Activated CD4-positive, alpha-beta memory T cell treated with anti-CD3 and anti-CD28 coated beads for 36 hours (primary cell): ENCODE measurements at regions not wholly inside any gene's neighbourhood (a gene's known extent, or its start where the extent isn't known, plus 50 kb on each side); places are given as distances from the start of the nearest gene placed in this dataset.

Source experiments
- CTCF ChIA-PET: fragments of 350-600 bp; sonication (Branson Sonifier 250); formaldehyde crosslinking; loops from one replicate; lab custom pipeline; 2021; ENCODE audit warnings: antibody characterized with exemption, inconsistent platforms; lab: Charles Lee
- POLR2A ChIA-PET: fragments of 350-600 bp; sonication (Branson Sonifier 250); formaldehyde crosslinking; loops from one replicate; lab custom pipeline; 2021; ENCODE audit warnings: antibody characterized with exemption; lab: Charles Lee
- DNase-seq: peaks from one replicate; pipeline ENCODE4 v3.0.0-alpha.2; 2020
- H3K27ac Mint-ChIP-seq: one replicate; pipeline ENCODE4 v1.8.0; 2021; ENCODE audit warnings: mixed read lengths
- H3K27me3 Mint-ChIP-seq: one replicate; pipeline ENCODE4 v1.8.0; 2021; ENCODE audit warnings: mixed read lengths
- H3K36me3 Mint-ChIP-seq: one replicate; pipeline ENCODE4 v1.8.0; 2021; ENCODE audit warnings: mixed read lengths
- H3K4me1 Mint-ChIP-seq: one replicate; pipeline ENCODE4 v1.8.0; 2021; ENCODE audit warnings: low read depth, mixed read lengths
- H3K4me3 Mint-ChIP-seq: one replicate; pipeline ENCODE4 v1.8.0; 2021; ENCODE audit warnings: mild to moderate bottlenecking, mixed read lengths
- H3K9me3 Mint-ChIP-seq: one replicate; pipeline ENCODE4 v1.8.0; 2021; ENCODE audit warnings: mixed read lengths
- intact Hi-C: fragments of 100-400 bp; cut with micrococcal nuclease; formaldehyde crosslinking; loops from one replicate; pipeline ENCODE4 v1.15.1; 2023

DNA sequence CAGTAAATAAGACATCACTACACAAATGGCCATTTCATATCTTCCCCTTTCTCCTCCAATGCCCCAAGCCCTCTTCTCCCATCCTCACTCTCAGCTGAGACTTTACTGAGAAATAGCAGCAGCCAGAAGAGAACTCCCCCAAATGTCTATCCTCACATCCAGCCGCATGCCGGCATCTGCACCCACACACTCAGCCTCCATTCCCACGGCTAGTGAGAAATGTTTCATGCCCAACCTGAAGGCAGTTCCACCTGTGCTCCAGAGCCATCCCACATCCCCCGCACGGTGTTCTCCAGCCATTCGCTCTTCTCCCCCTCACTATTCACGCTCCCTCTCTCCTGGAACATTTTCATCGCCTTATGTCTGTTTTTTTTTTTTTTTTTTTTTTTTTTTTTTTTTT is 208.7 kb upstream of the DIO3 start:
- H3K27me3 Mint-ChIP-seq: peaks cover 2% of the 10 kb centered on the region
- H3K4me1 Mint-ChIP-seq: no peaks in the 10 kb centered on the region
- H3K9me3 Mint-ChIP-seq: peaks cover 17% of the 10 kb centered on the region
- ChIA-PET CTCF (no interaction called here), POLR2A (no interaction called here)
- intact Hi-C loops: no loop called here
- H3K36me3 Mint-ChIP-seq: no peaks in the 10 kb centered on the region
- DNase-seq: no peak
- H3K27ac Mint-ChIP-seq: no peak overlapping the region
- H3K4me3 Mint-ChIP-seq: no peak overlapping the region

DNA sequence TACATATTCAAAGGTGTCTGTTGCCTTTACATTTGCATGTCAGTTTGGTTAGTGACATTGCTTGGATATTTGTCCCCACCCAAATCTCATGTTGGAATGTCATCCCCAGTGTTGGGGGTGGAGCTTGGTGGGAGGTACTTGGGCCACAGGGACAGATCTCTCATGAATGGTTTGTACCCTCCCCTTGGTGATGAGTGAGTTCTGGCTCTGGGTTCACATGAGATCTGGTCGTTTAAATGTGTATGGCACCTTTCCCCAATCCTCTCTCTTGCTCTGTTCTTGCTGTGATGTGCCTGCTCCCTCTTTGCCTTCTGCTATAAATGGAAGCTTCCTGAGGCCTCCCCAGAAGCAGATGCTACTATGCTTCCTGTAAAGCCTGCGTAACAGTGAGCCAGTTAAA is 207.9 kb upstream of the DIO3 start:
- POLR2A ChIA-PET: no interaction called here
- Mint-ChIP-seq H3K36me3 (no peaks in the 10 kb centered on the region), H3K27me3 (peaks cover 2% of the 10 kb centered on the region), H3K9me3 (peaks cover 11% of the 10 kb centered on the region), H3K27ac (no peak overlapping the region), H3K4me3 (no peak overlapping the region), H3K4me1 (no peaks in the 10 kb centered on the region)
- CTCF ChIA-PET: no interaction called here
- intact Hi-C loops: no loop called here
- DNase-seq: no peak

DNA sequence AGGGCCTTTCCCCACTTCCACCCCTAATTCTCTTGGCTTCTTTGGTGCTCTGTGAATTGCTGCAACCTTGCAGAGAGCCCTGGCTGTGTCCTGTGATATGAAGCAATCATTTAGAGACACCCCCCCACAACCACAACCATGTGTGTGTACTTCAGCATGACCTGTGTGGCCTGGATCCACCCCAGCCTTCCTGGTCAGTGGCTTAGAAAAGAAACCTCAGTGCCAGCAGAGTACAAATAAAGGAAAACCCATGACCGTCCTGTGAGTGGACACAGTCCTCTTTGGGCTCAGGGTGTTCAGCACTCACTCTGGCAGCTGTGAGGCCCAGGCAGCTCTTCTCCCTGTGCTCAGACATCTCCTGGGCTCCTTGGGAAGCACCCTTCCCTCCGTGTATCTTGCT is 206.6 kb upstream of the DIO3 start:
- intact Hi-C loops: no loop called here
- H3K27me3 Mint-ChIP-seq: peaks cover 7% of the 10 kb centered on the region
- H3K4me3 Mint-ChIP-seq: no peak overlapping the region
- H3K9me3 Mint-ChIP-seq: peaks cover 5% of the 10 kb centered on the region
- DNase-seq: no peak
- ChIA-PET POLR2A (no interaction called here), CTCF (no interaction called here)
- H3K4me1 Mint-ChIP-seq: no peaks in the 10 kb centered on the region
- H3K36me3 Mint-ChIP-seq: no peaks in the 10 kb centered on the region
- no peak overlapping the region for H3K27ac Mint-ChIP-seq

DNA sequence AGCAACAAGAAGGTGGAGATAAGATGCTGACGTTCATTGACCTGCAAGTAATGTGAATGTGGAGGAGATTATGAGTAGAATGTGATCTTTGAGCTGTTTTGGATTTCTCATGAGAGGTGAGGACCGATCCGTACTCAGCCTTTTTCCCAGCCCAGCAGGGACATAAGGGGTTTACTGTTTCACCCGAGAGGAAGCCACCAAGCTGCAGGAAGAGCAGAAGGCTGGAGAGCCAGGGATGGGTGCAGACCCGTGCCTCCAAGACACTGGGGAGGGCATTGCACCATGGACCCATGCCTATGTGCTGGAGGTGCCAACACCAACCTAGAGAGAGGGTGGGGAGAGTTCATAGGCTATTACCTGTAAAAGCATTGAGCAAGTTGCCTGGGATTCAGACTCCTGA is 206.0 kb upstream of the DIO3 start:
- Mint-ChIP-seq H3K4me1 (no peaks in the 10 kb centered on the region), H3K27me3 (peaks cover 7% of the 10 kb centered on the region), H3K4me3 (no peak overlapping the region), H3K36me3 (no peaks in the 10 kb centered on the region), H3K9me3 (peaks cover 5% of the 10 kb centered on the region), H3K27ac (no peak overlapping the region)
- DNase-seq: no peak
- intact Hi-C loops: no loop called here
- CTCF ChIA-PET: no interaction called here
- POLR2A ChIA-PET: interaction anchor here (0.5 kb wide), 1 partner anchor 632 kb away, joined by 3 read pairs; no protein-coding TSS in a partner anchor

DNA sequence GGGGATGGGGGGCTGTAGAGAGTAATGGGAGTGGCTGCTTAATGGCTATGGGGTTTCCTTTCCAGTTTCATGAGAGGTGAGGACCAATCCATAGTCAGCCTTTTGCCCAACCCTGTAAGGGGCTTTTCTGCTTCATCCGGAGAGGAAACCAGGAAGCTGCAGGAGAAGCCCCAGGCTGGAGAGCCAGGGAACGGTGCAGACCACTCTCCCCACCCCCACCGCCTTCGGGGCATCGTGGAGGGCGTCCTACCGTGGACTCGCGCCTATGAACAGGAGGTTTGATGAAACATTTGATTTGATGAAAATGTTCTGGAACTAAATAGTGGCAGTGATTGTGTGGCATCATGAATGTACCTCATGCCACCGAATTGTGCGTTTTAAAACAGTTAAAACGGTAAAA is 204.3 kb upstream of the DIO3 start:
- CTCF ChIA-PET: no interaction called here
- DNase-seq: no peak
- no peaks in the 10 kb centered on the region for H3K36me3 Mint-ChIP-seq
- peaks cover 11% of the 10 kb centered on the region for H3K27me3 Mint-ChIP-seq
- peaks cover 5% of the 10 kb centered on the region for H3K9me3 Mint-ChIP-seq
- no peak overlapping the region for H3K27ac Mint-ChIP-seq
- H3K4me3 Mint-ChIP-seq: no peak overlapping the region
- POLR2A ChIA-PET: no interaction called here
- intact Hi-C loops: no loop called here
- no peaks in the 10 kb centered on the region for H3K4me1 Mint-ChIP-seq

DNA sequence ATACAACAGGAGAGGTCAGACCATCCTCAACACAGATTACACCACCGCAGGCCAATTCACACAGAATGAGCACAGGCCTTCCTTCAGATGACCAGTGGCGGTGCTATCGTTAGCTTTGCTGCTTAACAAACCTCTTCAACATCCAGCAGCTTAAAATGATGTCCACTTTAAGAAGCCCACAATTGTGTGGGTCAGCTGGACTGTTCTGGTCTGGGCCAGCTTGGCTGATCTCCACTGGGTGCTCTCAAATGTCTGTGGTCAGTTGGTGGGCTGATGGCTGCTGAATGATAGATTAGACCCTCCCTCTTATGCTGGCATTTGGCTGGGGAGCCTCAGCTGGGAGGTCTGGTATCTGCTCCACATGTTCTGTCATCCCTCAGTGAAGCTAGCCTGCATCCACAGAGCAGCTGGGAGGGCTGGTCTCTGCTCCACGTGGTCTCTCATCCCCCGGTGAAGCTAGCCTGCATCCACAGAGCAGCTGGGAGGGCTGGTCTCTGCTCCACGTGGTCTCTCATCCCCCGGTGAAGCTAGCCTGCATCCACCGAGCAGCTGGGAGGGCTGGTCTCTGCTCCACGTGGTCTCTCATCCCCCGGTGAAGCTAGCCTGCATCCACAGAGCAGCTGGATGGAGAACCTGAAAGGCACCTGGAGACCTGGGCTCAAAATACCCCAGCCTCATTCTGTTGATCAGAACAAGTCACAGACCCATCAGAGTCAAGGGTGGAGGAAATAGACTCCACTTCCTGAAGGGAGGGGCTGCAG is 203.6 kb upstream of the DIO3 start:
- ChIA-PET CTCF (no interaction called here), POLR2A (no interaction called here)
- intact Hi-C loops: no loop called here
- DNase-seq: no peak
- Mint-ChIP-seq H3K4me1 (no peaks in the 10 kb centered on the region), H3K27me3 (peaks cover 15% of the 10 kb centered on the region), H3K36me3 (no peaks in the 10 kb centered on the region), H3K9me3 (peaks cover 5% of the 10 kb centered on the region), H3K27ac (no peak overlapping the region), H3K4me3 (no peak overlapping the region)

DNA sequence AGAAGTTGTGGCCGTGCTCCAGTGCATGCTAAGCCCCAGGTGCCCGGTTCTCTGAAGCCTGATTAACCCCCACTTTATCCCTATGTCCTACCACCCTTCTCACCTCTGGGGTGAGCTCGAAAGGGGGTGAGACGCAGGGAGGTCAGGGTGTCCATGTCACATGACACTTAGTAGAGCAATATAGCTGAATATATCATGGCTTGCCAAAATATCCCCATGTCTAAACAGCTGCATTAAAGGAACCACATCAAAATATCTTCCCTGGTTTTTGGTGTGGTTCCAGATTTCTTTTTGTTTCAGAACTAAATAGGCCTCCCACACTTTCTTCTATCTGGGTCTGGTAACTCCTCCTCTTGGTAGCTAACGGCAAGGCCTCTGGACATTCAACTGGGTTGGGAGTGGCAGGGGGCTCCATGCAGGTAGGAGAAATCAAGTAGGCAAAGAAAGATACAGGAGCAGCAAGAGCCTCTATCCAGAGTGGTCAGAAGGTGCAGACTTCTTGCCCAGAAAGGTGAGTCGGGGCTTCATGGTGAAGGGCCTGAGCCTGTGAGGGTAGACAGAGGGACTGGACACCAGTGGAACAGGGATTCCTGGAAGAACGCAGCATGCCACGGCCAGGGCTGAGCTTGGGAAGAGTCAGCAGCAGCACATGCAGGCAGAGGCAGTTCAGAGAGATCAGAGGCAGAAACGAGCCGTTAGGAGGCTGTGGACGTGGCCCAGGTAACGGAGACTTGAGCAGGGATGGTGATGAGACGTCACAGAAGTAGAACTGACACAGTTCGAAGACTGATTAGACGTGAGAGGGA is 202.8 kb upstream of the DIO3 start:
- Mint-ChIP-seq H3K27me3 (peaks cover 23% of the 10 kb centered on the region), H3K27ac (no peak overlapping the region), H3K4me1 (peaks cover 3% of the 10 kb centered on the region), H3K36me3 (no peaks in the 10 kb centered on the region), H3K9me3 (peaks cover 5% of the 10 kb centered on the region), H3K4me3 (no peak overlapping the region)
- DNase-seq: no peak
- ChIA-PET POLR2A (no interaction called here), CTCF (no interaction called here)
- intact Hi-C loops: no loop called here

DNA sequence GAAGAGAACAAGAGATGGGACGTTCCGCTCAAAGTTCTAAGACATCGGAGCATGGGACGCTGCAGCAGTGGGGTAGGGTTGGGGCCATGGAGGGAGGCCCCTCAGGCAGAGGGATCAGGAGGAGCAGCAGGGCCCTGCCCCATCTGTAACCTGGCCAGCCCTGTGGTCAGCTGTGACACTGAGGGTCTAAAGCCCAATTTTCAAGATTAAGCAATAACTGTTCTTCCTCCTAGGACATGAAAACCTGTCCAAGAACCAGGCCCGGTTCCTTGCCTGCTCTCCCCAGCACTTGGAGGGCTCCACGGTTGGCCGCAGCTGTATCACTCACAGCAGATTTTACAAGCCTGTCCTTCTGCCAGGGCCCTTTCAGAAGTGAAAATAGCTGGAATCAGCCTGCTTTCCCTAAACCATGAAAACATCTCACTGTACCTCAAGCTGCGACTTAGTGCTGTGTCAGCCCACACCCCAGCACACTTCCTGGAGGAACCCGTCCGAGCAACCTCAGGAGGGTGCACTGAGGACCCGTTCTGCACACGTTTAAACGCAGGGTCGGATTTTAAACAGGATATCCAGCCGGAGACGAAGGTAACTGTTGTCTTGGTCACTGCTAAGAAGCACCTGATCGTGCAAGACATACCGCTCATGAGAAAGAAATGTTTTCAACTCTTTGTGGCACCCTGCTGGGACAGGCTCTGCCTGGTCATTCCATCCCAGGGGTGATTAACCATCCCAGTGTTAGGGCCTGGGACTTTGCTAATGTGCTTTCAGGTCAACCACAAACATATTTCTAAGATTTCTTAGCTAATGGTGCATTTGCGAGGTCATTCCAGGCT is 201.9 kb upstream of the DIO3 start:
- H3K36me3 Mint-ChIP-seq: no peaks in the 10 kb centered on the region
- H3K27ac Mint-ChIP-seq: no peak overlapping the region
- peaks cover 2% of the 10 kb centered on the region for H3K9me3 Mint-ChIP-seq
- no peak overlapping the region for H3K4me3 Mint-ChIP-seq
- ChIA-PET POLR2A (no interaction called here), CTCF (no interaction called here)
- peaks cover 23% of the 10 kb centered on the region for H3K27me3 Mint-ChIP-seq
- H3K4me1 Mint-ChIP-seq: peaks cover 3% of the 10 kb centered on the region
- intact Hi-C loops: no loop called here
- DNase-seq: no peak

DNA sequence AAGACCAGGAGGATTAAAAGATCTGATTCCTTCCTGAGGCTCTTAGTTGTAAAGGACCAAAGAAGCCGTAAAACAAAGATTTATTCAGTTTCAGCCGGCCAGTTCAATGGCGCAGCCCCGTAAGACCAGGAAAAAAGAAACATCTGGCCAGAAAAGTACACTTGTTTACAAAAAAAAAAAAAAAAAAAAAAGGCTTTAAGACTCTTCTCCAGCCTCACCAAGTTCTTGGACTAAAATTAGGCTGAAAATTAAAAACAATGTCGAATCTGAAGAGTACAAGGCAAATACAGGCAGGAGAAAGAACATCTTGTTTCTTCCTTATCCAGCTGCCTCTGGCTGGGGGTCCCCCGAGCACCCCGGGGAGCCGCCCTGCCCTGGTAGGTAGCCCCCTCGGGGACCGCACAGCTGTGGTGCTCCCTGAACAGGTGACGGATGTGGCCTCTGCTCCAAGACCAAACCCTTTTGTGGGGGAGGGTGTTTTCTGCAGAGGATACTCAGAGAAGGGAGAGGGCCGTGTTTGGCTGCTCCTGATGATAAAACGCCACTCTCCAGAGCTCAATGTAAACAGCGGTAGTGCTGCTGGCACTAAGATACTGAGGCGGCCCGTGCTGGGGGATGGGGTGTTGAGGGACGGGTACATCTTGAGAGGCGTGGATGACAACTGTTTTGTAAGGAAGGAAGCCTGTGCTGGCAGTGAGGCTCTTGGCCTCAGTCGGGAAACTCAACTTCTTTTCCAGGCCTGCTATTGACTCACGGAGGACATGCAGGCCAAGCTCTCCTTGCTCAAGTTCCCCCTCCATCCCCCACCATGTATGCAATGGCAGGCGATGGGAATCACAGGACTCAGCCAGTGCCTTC is 201.0 kb upstream of the DIO3 start:
- peaks cover 2% of the 10 kb centered on the region for H3K9me3 Mint-ChIP-seq
- H3K4me3 Mint-ChIP-seq: no peak overlapping the region
- no peak overlapping the region for H3K27ac Mint-ChIP-seq
- H3K4me1 Mint-ChIP-seq: peaks cover 3% of the 10 kb centered on the region
- peaks cover 24% of the 10 kb centered on the region for H3K27me3 Mint-ChIP-seq
- H3K36me3 Mint-ChIP-seq: no peaks in the 10 kb centered on the region
- intact Hi-C loops: no loop called here
- POLR2A ChIA-PET: no interaction called here
- no peak for DNase-seq
- CTCF ChIA-PET: no interaction called here

DNA sequence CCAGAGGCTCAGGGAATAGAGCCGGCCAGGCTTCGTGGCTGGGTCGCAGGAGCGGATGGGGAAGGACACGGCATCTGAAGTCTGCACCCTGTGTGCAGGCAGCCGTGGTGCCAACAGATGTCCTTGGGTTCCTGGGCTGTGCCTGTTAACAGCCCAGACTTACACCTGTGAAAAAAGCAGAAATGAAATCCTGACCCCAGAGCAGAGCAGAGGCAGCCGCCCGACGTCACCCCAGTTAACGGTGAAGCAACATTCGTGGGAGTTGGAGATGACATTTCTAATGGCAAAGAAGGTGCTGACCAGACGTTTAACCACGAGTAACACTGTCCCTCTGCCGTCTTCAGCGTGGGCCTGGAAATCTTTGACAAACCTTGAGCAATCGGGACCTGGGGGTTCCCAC is 200.3 kb upstream of the DIO3 start:
- Mint-ChIP-seq H3K4me3 (no peak overlapping the region), H3K36me3 (no peaks in the 10 kb centered on the region), H3K27me3 (peaks cover 24% of the 10 kb centered on the region), H3K4me1 (peaks cover 3% of the 10 kb centered on the region), H3K9me3 (peaks cover 2% of the 10 kb centered on the region), H3K27ac (no peak overlapping the region)
- intact Hi-C loops: no loop called here
- CTCF ChIA-PET: no interaction called here
- DNase-seq: no peak
- POLR2A ChIA-PET: no interaction called here

DNA sequence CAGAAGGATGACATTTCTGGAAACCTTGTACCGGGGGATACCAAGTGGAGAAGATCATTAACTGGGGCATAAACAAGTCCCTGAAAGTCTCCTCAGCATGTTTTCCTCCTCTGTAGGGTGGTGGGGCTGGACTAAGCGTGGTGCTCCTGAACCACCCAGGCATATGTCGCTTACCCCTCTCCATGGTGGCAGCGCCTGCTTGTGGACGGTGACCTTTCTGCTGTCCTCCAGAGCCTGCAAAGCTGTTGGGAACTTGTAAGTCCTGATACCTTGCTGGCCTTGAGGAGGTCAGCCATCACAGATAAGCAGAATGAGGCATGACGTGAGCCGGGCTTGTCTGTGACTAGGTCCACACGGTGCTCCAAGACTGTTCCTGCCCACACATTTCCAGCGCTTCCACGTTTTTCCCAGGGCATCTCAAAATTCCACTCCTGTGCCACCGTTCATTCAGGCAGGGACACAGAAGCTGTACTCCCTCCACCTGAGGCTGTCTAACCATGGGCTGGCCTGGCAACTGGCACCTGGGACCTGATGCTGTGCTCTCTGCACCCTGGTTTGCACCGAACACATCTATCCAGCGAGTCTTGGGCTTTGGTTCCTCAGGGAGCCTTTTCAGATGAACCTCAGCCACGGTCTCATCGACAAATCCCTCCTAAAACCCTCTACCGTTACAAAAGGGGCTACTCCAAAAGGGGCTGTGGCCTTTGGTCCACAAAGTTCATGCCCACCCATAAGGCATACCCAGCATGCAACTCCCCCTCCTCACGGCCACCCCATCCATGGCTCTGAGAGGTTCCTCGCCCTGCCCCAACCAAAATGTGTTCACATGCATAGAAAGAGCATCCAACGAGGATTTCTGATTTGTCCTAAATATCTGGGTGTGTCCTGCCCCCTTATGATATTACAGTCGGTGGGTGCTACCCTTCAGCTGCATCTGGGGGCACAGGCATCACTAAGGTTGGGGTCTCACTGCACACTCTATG is 199.6 kb upstream of the DIO3 start:
- POLR2A ChIA-PET: no interaction called here
- H3K9me3 Mint-ChIP-seq: no peaks in the 10 kb centered on the region
- H3K27ac Mint-ChIP-seq: no peak overlapping the region

More for the DNA sequence above, 199.6 kb upstream of the DIO3 start:
- H3K27me3 Mint-ChIP-seq: peaks cover 24% of the 10 kb centered on the region
- H3K4me1 Mint-ChIP-seq: peaks cover 3% of the 10 kb centered on the region
- H3K4me3 Mint-ChIP-seq: no peak overlapping the region
- no peaks in the 10 kb centered on the region for H3K36me3 Mint-ChIP-seq
- CTCF ChIA-PET: no interaction called here
- intact Hi-C loops: no loop called here
- DNase-seq: no peak
